GM18508 (cell line): ENCODE measurements at regions not wholly inside any gene's neighbourhood (a gene's known extent, or its start where the extent isn't known, plus 50 kb on each side); places are given as distances from the start of the nearest gene placed in this dataset.
"Not testable (repeated sequence)": the region's sequence is repeated elsewhere in the genome, so short reads cannot be mapped to it uniquely, and the experiment has no call there.

Source experiments
- ATAC-seq: cut with Tn5 transposase; IDR thresholded peaks from one replicate; pipeline ENCODE4 v1.9.1; 2021; ENCODE audit warnings: moderate number of reproducible peaks; ENCODE audit not compliant: insufficient read depth, unreplicated experiment

GRCh38 chr13:63323441-63323840 lies 1907.8 kb upstream of the PCDH20 start:
- ATAC-seq: no peak

- ATAC-seq: no peak
Observed at GRCh38 chr13:63311587-63311986, 1895.9 kb upstream of the PCDH20 start.

GRCh38 chr13:63308549-63309165 lies 1893.0 kb upstream of the PCDH20 start:
- no peak for ATAC-seq

- ATAC-seq: no peak
Observed at GRCh38 chr13:63307228-63307627, 1891.6 kb upstream of the PCDH20 start.

GRCh38 chr13:63305641-63306133 lies 1890.0 kb upstream of the PCDH20 start:
- ATAC-seq: no peak

- no peak for ATAC-seq
Observed at GRCh38 chr13:63304497-63304896, 1888.8 kb upstream of the PCDH20 start.

GRCh38 chr13:63299866-63300394 lies 1884.3 kb upstream of the PCDH20 start:
- no peak for ATAC-seq

- no peak for ATAC-seq
Observed at GRCh38 chr13:63297163-63297562, 1881.5 kb upstream of the PCDH20 start.

GRCh38 chr13:63291701-63292100 lies 1876.1 kb upstream of the PCDH20 start:
- no peak for ATAC-seq

GRCh38 chr13:63288576-63288975 lies 1872.9 kb upstream of the PCDH20 start:
- no peak for ATAC-seq

GRCh38 chr13:63287926-63288325 lies 1872.3 kb upstream of the PCDH20 start:
- ATAC-seq: no peak

- ATAC-seq: no peak
Observed at GRCh38 chr13:63285426-63285825, 1869.8 kb upstream of the PCDH20 start.

- ATAC-seq: no peak
Observed at GRCh38 chr13:63279136-63279535, 1863.5 kb upstream of the PCDH20 start.

GRCh38 chr13:63274772-63275171 lies 1859.1 kb upstream of the PCDH20 start:
- ATAC-seq: no peak

- no peak for ATAC-seq
Observed at GRCh38 chr13:63249411-63250187, 1834.0 kb upstream of the PCDH20 start.

GRCh38 chr13:63236667-63237396 lies 1821.2 kb upstream of the PCDH20 start:
- ATAC-seq: not testable (repeated sequence)

GRCh38 chr13:63218596-63218995 lies 1802.9 kb upstream of the PCDH20 start:
- ATAC-seq: not testable (repeated sequence)

GRCh38 chr13:63209330-63210017 lies 1793.8 kb upstream of the PCDH20 start:
- ATAC-seq: no peak

GRCh38 chr13:63208826-63209225 lies 1793.2 kb upstream of the PCDH20 start:
- ATAC-seq: no peak

GRCh38 chr13:63206461-63206860 lies 1790.8 kb upstream of the PCDH20 start:
- no peak for ATAC-seq
